ENCODE measurements at regions not wholly inside any gene's neighbourhood (a gene's known extent, or its start where the extent isn't known, plus 50 kb on each side); places are given as distances from the start of the nearest gene placed in this dataset.

- Histone ChIP-seq H3K36me3 (no peaks in the 10 kb centered on the region), H3K27me3 (no peaks in the 10 kb centered on the region), H3K27ac (no peak overlapping the region), H3K4me1 (no peaks in the 10 kb centered on the region), H3K4me3 (no peak overlapping the region), H3K9me3 (no peaks in the 10 kb centered on the region)
- no peak for DNase-seq
- intact Hi-C loops (cut with DNase I; ENCODE audit: low total_unique reads) = no loop called here
- TF ChIP-seq CTCF (IDR thresholded peaks at IDR 0.05) = no peak
Observed at GRCh38 chrX:15055146-15055930, 182.1 kb downstream of the MOSPD2 start.

- no peak for DNase-seq
- intact Hi-C loops (cut with DNase I; ENCODE audit: low total_unique reads) = no loop called here
- H3K36me3 ChIP-seq = no peaks in the 10 kb centered on the region
- no peaks in the 10 kb centered on the region for H3K27me3 ChIP-seq
- H3K27ac ChIP-seq = no peak overlapping the region
- H3K4me3 ChIP-seq = no peak overlapping the region
- no peak for TF ChIP-seq CTCF (IDR thresholded peaks at IDR 0.05)
- no peaks in the 10 kb centered on the region for H3K9me3 ChIP-seq
- H3K4me1 ChIP-seq = no peaks in the 10 kb centered on the region
Observed at GRCh38 chrX:15050395-15050794, 177.2 kb downstream of the MOSPD2 start.

GRCh38 chrX:15043538-15043937 lies 170.3 kb downstream of the MOSPD2 start:
- intact Hi-C loops (cut with DNase I; ENCODE audit: low total_unique reads) = no loop called here
- no peak for DNase-seq
- no peaks in the 10 kb centered on the region for H3K27me3 ChIP-seq
- no peaks in the 10 kb centered on the region for H3K4me1 ChIP-seq
- no peak overlapping the region for H3K27ac ChIP-seq
- no peaks in the 10 kb centered on the region for H3K36me3 ChIP-seq
- no peaks in the 10 kb centered on the region for H3K9me3 ChIP-seq
- no peak for TF ChIP-seq CTCF (IDR thresholded peaks at IDR 0.05)
- H3K4me3 ChIP-seq = no peak overlapping the region

- no peak overlapping the region for H3K27ac ChIP-seq
- TF ChIP-seq CTCF (IDR thresholded peaks at IDR 0.05) = no peak
- intact Hi-C loops (cut with DNase I; ENCODE audit: low total_unique reads) = no loop called here
Observed at GRCh38 chrX:15033917-15034316, 160.7 kb downstream of the MOSPD2 start.

GRCh38 chrX:15017491-15017890 lies 144.3 kb downstream of the MOSPD2 start:
- no peaks in the 10 kb centered on the region for H3K27me3 ChIP-seq
- no peaks in the 10 kb centered on the region for H3K9me3 ChIP-seq
- H3K4me3 ChIP-seq = no peak overlapping the region
- intact Hi-C loops (cut with DNase I; ENCODE audit: low total_unique reads) = no loop called here
- no peaks in the 10 kb centered on the region for H3K4me1 ChIP-seq
- no peak for DNase-seq
- H3K27ac ChIP-seq = no peak overlapping the region
- no peaks in the 10 kb centered on the region for H3K36me3 ChIP-seq
- TF ChIP-seq CTCF (IDR thresholded peaks at IDR 0.05) = no peak

More at GRCh38 chrX:15033917-15034316, 160.7 kb downstream of the MOSPD2 start:
- Histone ChIP-seq H3K4me3 (no peak overlapping the region), H3K9me3 (peaks cover 0 to 1% (median 0%) of the 10 kb centered on the region in 3 donors), H3K4me1 (no peaks in the 10 kb centered on the region), H3K27me3 (no peaks in the 10 kb centered on the region), H3K36me3 (no peaks in the 10 kb centered on the region)
- no peak for DNase-seq
